GM18498 (cell line): ENCODE measurements at regions not wholly inside any gene's neighbourhood (a gene's known extent, or its start where the extent isn't known, plus 50 kb on each side); places are given as distances from the start of the nearest gene placed in this dataset.
A peak's percentile ranks its signal among the peaks of the same experiment; 100 is the strongest.

Experiments used
- ATAC-seq: cut with Tn5 transposase; IDR thresholded peaks from one replicate; pipeline ENCODE4 v1.9.1; 2021; ENCODE audit warnings: mild to moderate bottlenecking, moderate library complexity; ENCODE audit not compliant: unreplicated experiment

- ATAC-seq: no peak
Measured at GRCh38 chr2:191512874-191513273, 165.1 kb upstream of the NABP1 start.

- no peak for ATAC-seq
Measured at GRCh38 chr2:191514613-191515012, 163.3 kb upstream of the NABP1 start.

GRCh38 chr2:191515551-191515950 is 162.4 kb upstream of the NABP1 start:
- no peak for ATAC-seq

- no peak for ATAC-seq
Measured at GRCh38 chr2:191516260-191516659, 161.7 kb upstream of the NABP1 start.

GRCh38 chr2:191521608-191522208 is 156.2 kb upstream of the NABP1 start:
- ATAC-seq: no peak

GRCh38 chr2:191522478-191523120 is 155.3 kb upstream of the NABP1 start:
- no peak for ATAC-seq

GRCh38 chr2:191526091-191526490 is 151.8 kb upstream of the NABP1 start:
- ATAC-seq: no peak

GRCh38 chr2:191526536-191526935 is 151.4 kb upstream of the NABP1 start:
- no peak for ATAC-seq

- no peak for ATAC-seq
Measured at GRCh38 chr2:191526953-191527556, 150.9 kb upstream of the NABP1 start.

- no peak for ATAC-seq
Measured at GRCh38 chr2:191530618-191531017, 147.3 kb upstream of the NABP1 start.

- no peak for ATAC-seq
Measured at GRCh38 chr2:191533693-191534180, 144.2 kb upstream of the NABP1 start.

GRCh38 chr2:191537921-191538320 is 140.0 kb upstream of the NABP1 start:
- no peak for ATAC-seq

- no peak for ATAC-seq
Measured at GRCh38 chr2:191538334-191538903, 139.5 kb upstream of the NABP1 start.

GRCh38 chr2:191539068-191539467 is 138.9 kb upstream of the NABP1 start:
- no peak for ATAC-seq

- no peak for ATAC-seq
Measured at GRCh38 chr2:191540681-191541080, 137.3 kb upstream of the NABP1 start.

GRCh38 chr2:191543708-191544107 is 134.2 kb upstream of the NABP1 start:
- ATAC-seq: no peak

GRCh38 chr2:191544461-191545062 is 133.4 kb upstream of the NABP1 start:
- no peak for ATAC-seq

- ATAC-seq: no peak
Measured at GRCh38 chr2:191545361-191545760, 132.6 kb upstream of the NABP1 start.

GRCh38 chr2:191552066-191552465 is 125.9 kb upstream of the NABP1 start:
- no peak for ATAC-seq

- no peak for ATAC-seq
Measured at GRCh38 chr2:191554240-191554639, 123.7 kb upstream of the NABP1 start.

- peak; percentile 96 for ATAC-seq
Measured at GRCh38 chr2:191555092-191555742, 122.7 kb upstream of the NABP1 start.
